ENCODE measurements at regions not wholly inside any gene's neighbourhood (a gene's known extent, or its start where the extent isn't known, plus 50 kb on each side); places are given as distances from the start of the nearest gene placed in this dataset.

DNA sequence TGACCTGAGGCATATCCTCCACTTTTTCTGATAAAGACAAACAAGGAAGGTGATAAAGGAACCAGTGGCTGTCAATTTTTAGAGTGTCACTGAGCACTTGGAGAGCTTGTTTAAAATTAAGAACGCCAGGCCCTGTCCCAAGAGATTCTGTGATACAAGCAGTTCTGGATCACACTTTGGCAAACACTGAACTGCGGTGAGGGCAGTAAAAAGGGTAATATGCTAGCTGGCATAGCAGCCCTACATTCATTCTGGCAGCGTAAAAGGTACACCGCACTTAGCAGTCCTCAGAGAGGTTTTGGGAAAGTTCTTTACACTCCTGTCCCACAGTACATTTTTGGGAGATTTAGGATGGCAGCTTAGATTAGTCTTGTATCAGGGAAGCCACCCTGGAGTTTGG, 101.3 kb upstream of the CCDC150 start:
- DNase-seq, result no peak

DNA sequence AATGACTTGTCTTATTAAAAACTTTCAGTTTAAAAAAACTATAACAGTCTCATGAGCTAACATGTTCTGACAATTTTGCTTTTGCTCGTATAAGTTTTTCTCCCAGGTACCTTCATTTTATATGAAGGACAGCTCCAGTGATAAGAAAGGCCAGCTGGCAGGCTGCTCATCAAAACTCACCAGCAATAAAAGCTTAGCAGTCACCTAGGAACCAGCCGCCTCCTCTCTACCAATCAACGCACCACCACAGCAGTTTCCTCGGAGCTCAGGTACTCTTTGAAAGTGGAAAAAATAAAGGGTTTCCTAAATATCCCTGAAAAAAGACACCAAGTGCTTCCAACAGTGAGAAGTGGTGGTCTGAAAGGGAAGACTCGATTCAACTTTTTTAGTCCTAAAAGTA, 100.9 kb upstream of the CCDC150 start:
- no peak for DNase-seq

DNA sequence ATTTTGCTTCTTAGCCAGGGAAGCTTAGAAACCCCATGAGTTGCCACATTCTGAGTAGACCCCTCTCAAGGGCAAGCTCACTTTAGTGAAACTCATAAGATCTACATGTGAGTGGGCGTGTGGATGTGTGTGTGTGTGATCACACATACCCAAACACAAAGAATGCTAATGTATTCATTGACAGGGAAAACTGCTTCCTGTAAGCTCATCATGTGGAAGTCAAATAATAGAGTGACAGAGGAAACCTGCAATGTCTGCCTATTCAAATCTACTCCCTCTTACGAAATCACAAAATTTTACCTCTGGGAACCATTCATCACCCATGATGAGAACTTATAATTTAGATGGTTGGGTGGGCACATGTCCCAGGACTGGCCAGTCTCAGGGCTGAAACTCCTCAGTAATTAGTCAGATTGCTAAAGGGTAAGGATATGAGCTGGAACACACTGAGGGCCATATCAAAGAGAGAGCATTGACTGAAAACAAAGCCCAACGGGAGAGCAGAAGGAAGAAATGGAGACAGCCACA, 94.5 kb upstream of the CCDC150 start:
- DNase-seq, result no peak

DNA sequence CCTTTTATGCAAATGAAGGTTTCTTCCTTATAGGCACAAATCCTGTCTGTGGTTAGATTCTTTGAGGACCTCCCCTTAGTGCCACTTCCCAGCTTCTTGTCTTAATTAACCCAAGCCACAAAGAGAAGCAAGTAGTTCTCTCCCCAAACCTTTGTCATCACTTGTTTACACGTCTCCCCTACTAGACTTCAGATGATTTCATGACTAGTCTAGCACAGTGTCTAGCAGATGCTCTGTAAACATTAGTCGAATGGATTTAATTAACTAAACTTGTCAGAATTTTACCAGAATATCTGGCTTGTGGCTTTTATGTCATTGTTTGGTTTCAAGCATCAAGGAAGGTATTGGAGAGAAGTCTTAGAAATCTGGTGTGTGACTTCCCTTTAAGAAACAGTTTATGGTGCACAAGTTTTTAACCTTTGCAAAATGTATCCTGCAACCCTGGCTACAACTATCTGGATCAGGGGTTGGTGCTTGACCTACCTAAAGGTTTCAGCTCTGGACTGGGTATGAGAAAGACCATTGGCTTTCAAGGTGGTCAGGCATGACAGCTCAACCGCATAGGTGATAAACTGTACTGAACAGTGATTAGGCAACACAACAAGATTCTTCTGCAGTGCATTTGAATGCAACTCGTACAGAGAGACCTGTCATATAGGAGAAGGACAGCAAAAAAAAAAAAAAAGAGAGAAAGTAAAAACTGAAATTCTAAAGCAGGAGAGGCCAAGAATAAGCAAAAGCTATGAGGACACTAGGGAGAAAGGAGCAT, 93.2 kb upstream of the CCDC150 start:
- DNase-seq, result no peak

DNA sequence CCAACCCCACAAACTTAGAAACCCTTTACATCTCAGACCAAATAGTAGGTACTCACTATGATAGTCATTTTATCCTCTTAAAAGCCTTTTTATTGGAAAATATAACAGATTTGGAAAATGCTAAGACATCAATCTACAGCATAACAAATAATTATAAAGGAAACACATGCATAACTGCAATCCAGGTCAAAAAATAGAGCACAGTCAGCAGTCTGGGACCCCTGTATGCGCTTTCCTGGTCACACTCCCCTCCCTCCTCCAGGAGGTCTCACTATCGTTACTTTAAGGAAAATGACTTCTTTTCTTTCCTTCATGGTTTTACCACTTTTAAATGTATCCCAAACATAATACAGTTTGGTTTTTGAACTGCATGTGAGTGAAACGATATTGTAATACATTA, 90.5 kb upstream of the CCDC150 start:
- no peak for DNase-seq

DNA sequence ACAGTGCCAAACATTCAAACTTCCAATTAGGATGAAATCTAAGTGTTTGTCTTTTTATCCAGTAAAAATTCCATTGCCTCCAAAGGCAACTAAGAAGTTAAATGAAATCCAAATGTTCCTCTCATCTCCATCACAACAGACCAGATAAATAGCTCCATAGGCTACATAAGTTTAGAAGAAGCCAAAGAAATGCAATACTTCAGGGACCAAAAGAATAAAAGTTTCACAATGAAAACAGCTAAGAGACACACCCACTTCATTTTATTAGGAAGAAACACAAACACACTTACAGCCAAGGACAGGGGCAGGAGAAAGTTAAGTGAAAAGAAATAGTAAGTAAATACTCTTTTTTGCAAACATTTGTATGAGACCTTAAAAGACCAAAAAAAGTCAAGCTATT, 88.5 kb upstream of the CCDC150 start:
- no peak for DNase-seq

DNA sequence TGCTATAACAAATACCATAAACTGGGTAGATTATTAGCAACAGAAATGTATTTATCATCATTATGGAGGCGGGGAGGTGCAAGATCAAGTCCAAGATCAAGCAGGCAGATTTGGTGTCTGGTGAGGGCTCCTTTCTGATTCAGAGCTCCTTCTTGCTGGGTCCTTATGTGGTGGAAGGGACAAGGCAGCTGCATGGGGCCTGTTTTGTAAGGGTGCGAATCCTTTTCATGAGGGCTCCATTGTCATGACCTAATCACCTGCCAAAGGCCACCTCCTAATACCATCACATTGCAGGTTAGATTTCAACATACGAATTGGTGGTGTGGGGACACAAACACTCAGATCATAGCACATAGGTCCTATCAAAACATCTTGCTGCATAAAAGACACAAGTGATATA, 84.4 kb upstream of the CCDC150 start:
- no peak for DNase-seq

DNA sequence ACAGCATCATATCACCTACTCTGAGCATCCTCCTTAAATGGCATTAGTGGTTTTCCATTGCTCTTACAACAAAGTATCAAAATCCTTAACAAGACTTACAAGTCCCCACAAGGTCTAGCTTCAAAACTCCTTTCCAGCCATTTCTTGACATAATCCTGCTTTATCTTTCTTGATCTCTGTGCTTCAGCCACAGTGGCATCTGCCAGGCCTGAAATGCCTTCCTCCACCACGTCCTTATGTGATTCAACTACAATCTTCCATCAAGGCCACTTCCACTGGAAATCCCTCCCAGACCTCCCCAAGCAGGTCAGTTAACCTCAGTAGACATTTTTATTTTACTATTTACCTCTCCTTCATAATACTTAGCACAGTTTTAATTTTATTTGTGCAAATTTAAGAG, 83.8 kb upstream of the CCDC150 start:
- DNase-seq, result no peak

DNA sequence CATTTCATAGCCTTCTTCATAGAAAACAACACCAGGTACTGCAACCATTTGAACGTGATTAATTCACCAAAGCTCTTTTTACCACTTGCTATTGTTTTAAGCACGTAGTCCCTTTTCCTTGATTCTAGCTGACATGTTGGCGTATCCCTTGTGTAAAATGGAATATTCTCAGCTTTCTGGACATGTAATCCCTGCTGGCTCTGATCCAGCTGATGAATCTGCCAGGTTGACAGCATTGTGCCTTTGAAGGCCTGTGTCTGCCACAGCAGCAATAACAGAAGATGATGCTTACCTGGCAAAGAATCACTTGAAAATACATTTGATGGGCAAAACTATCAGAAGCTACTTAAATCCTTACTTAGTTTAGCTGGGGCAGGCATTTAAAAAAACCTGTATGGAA, 81.0 kb upstream of the CCDC150 start:
- no peak for DNase-seq

DNA sequence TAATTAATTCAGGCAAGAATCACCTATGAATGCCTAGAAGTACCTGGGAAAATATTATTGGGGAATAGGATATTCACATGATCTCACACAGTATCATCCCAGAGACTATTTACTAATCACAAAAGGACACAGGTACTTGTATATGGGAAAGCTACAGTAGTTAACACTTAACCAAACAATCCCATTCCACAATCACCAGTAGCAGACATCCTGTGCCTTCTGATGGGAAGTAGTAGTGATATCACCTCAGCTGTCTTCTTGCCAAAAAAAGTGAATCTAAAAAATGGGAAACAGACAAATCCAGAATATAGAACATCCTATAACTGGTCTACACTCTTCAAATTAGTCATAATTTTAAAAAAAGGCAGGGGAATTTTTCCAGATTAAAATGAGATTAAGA, 75.6 kb upstream of the CCDC150 start:
- DNase-seq, result no peak

DNA sequence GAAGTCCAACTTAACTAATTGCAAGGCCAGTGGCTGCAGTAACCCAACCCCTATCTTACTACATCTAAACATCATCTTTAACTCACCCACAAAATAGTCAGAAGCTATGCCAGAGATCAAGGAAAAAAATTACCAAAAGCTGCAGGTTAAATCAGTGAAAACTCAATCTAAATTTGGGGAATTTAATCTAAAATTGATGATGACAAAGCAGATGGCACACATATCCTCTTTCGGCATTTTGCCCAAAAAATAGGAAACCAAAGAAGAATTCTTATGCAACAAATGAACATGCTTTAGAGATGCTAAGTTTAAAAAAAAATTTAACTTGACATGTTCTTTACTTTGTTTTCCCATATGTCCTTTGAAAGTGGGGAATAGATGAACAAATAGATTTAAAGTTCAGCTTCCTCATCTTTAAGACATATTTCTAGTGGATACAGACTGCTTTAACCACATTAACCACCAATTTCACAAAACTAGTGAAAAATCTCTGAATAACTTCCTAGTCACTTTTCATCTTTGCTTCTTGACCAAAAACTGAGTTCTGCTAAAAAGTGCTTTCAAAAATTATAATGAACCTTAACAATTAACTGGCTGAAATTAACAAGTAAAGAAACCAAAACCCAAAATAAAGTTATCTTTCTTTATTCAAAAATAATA, 74.3 kb upstream of the CCDC150 start:
- no peak for DNase-seq

DNA sequence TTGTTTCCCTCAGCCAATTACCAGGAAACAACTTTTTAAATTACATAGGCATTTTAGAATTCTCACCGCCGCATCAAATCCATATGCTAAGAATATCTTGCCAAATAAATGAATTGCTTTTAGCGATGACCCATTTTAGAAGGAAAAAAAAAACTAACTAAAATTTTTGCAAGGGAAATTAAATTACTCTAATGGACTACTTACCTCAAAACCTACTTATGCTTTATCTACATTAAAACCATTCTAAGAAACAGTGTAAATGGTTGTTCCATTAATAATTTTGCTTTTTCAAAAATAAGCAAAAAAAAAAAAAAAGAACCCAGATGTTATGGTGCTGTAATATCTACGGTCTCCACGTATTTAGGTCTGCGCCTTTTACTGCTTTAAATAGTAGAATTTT, 73.5 kb upstream of the CCDC150 start:
- DNase-seq, result no peak

DNA sequence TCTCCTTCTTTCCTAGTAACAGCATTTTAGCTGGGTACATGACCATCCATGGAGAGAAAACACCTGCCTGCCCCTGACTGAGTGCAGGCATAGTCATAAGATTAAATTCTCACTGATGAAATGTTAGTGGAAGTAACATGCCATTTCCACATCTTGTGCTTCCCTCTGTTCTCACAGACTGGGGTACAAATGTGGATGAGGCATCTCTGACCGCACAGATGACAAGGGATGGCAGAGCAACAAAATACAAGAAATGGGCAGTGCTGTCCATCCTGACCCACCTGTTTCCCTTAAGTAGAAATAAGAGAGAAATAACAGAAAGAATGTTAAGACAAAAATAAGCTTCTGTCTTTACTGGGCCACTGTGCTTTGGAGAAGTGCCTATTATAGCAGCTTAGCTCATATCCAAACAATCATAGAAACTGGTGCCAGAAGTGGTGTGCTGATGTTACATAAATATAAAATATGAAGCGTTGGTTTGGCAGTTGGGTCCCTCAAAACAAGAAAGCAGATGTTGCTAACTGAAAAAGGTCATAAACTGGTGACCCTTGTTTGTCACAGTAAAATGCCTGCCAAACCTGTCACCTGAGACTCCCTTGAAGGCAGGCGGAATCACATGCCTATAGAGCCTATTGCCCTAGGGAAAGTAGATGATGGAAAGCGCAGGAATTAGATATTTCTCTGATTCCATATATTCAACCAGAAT, 72.4 kb upstream of the CCDC150 start:
- no peak for DNase-seq

DNA sequence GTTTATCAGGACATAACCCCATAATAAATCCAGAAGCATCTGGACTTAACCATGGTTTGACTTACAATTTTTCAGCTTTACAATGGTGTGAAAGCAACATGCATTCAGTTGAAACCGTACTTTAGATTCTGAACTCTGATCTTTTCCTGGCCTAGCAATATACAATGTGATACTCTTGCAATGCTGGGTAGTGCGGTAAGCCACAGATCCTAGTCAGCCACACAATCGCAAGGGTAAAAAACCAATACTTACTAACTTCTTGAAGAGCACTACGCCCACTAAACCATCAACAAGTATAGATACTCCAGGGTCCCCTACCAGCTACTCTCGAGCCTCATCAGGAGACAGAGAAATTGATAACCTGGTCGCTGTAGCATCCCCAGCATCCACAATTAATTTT, 71.0 kb upstream of the CCDC150 start:
- no peak for DNase-seq

DNA sequence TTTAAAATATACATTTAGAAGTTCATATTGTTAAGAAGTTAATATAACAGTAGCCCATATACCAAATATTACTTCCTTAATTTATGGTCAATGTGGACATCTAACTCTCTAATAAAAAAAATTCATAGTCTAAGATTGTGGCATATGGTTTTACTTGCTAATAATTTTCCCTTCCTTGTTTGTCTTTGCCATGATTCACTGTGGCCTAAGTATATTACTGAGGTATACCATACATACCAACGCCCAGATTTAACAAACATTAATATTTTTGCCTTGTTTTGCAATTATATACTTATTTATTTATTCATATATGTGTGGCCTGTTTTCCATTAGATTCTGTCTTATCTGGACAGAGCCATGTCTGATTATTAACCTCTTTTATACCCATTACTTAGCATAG, 54.6 kb upstream of the CCDC150 start:
- DNase-seq, result no peak

DNA sequence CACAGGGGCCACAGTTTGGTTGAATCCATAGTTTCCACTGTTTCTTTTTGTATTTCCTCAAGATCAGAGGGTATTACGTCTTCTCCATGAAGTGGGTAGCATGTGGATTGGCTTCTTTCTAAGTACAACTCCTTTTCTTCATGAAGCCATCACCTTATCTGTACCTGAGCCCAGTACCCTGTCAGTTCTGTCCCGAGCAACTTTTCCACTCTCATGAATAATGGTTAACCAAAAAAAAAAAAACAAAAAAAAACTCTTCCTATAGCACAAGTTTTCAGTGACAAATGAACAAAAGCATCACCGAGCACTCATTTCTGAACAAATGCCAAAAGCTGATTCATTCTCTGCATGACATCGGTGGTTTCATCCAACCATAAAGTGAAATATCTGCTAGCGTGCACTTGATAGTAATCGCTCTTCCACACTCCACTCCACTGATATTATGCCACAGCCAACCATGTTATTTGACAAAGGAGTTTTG, 53.0 kb upstream of the CCDC150 start:
- DNase-seq, result no peak

DNA sequence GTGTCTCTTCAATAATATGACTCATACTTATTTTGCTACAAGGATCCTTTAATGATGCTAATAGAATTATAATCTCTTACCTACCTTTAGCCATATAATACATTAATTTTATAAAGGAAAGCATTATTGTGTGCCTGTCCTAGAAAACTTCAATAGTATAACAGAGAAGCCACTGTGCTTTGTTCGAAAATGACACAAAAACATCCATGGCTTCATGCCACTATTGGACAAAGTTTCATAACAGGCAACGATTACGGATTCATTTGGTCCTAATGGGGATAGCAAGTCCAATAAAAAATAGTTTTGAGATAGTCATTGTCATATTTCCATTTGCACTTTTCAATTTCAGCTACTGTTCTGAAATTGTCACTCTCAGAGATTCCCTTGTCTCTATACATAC, 52.5 kb upstream of the CCDC150 start:
- no peak for DNase-seq

DNA sequence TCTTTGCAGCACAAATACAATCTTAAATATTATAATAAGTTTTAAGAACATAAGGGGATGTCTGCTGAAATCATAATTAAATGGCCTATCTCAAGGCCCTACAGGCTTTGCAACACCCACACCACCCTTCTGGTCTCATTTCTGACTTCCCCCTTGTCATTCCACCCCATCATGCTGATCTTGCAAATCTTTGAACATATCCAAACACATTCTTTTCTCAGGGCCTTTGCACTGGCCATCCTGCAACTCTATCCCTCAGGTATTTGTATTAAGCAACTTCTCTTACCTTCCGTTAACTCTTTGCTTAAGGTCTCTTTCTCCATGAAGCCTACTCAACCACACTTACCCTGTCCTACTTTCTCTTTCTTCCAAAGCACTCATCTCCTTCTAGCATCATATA, 51.8 kb upstream of the CCDC150 start:
- DNase-seq, result no peak

DNA sequence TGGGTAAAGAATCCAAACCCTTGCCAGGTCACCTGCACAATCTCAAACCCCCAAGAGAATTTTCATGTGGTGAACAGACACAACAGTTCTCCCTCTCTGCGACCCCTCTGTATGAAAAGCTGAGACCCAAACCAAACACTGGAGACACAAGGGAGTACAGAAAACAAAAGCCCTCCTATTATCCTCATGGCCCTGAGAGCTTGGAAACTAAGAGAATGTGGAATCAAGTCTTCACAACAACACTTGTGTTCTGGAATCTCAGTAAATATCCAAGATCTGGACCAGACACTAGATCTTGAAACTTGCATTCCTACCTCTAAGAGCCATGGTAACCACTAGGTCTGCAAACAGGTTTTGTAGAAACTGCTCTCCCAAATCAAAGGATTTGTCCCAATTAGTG, 50.1 kb upstream of the CCDC150 start:
- DNase-seq, result no peak
